IPS-18a (cell line): ENCODE measurements at regions not wholly inside any gene's neighbourhood (a gene's known extent, or its start where the extent isn't known, plus 50 kb on each side); places are given as distances from the start of the nearest gene placed in this dataset.

Experiments used
- H3K27ac ChIP-seq: one replicate; pipeline ENCODE4 v1.5.1; 2013; ENCODE audit warnings: low read length
- H3K27me3 ChIP-seq: one replicate; pipeline ENCODE4 v1.6.1; 2013; ENCODE audit warnings: mild to moderate bottlenecking, low read length; ENCODE audit not compliant: control insufficient read depth, insufficient read depth
- H3K36me3 ChIP-seq: one replicate; pipeline ENCODE4 v1.6.1; 2013; ENCODE audit warnings: low read depth, low read length; ENCODE audit not compliant: control insufficient read depth
- H3K4me1 ChIP-seq: one replicate; pipeline ENCODE4 v1.6.1; 2013; ENCODE audit warnings: low read depth, low read length; ENCODE audit not compliant: control insufficient read depth
- H3K4me3 ChIP-seq: one replicate; pipeline ENCODE4 v1.5.1; 2013; ENCODE audit warnings: low read length
- H3K9ac ChIP-seq: one replicate; pipeline ENCODE4 v1.6.1; 2013; ENCODE audit warnings: mild to moderate bottlenecking, low read length, moderate library complexity
- H3K9me3 ChIP-seq: one replicate; pipeline ENCODE4 v1.6.1; 2013; ENCODE audit warnings: low read depth, low read length; ENCODE audit not compliant: control insufficient read depth

DNA sequence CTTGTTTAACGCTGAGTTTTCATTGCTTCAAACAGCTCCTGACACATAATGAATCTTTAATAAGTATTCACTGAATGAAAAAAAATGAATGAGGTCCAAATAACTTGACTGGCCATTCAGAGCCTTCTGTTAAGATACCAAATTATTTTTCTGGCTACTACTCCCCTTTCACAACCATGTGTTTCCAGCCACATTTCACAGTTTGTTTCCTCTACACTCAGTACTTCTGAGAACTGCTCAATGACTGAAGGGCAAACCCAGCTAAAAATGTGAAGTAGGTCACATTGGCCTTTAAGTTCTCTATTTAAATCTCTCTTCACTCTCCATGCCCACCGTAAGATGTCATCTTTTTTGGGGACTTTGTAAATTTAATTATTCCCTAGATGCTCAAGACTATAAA lies 78.4 kb upstream of the KRR1 start:
- no peaks in the 10 kb centered on the region for H3K9me3 ChIP-seq
- H3K27ac ChIP-seq, result no peak overlapping the region
- no peaks in the 10 kb centered on the region for H3K36me3 ChIP-seq
- no peak overlapping the region for H3K9ac ChIP-seq
- no peaks in the 10 kb centered on the region for H3K4me1 ChIP-seq
- H3K4me3 ChIP-seq, result no peak overlapping the region
- H3K27me3 ChIP-seq, result no peaks in the 10 kb centered on the region

DNA sequence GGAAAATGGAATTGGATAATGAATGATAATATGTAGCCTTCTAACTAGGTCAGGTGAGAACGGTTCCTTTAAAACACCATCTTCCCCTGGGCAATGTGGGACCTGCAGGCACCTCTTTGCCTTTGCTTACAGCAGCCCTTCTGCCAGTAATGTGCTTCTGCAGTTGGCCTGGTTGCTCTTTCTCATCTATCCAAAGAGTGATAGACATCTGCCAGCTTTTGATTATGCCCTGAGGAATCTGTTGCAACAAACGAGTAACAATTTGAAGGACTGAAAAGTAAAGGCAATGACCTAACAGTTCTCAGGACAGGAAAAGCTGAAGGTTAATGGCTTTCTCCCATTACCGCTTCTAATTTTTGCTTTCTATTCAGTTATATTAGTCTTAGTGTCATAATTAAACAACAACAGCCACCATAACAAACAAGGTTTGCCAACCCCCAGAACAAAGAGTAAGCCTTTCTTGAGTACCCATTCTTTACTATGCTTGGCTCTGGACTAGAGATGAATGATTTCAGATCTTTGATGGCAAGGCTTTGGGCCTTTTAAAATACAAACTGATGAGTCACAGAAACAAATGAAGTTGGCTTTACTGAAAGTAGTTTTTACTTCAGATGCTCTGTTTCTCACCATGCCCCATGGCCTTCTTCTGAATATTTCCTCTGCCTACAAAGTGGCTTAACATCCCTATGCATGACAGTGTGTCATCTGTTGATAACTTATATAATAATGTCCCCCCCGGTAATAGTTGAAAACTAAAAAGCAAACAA lies 76.1 kb upstream of the KRR1 start:
- H3K36me3 ChIP-seq, result no peaks in the 10 kb centered on the region
- H3K4me1 ChIP-seq, result no peaks in the 10 kb centered on the region
- H3K27ac ChIP-seq, result no peak overlapping the region
- no peak overlapping the region for H3K9ac ChIP-seq
- H3K27me3 ChIP-seq, result no peaks in the 10 kb centered on the region
- H3K9me3 ChIP-seq, result no peaks in the 10 kb centered on the region
- no peak overlapping the region for H3K4me3 ChIP-seq

DNA sequence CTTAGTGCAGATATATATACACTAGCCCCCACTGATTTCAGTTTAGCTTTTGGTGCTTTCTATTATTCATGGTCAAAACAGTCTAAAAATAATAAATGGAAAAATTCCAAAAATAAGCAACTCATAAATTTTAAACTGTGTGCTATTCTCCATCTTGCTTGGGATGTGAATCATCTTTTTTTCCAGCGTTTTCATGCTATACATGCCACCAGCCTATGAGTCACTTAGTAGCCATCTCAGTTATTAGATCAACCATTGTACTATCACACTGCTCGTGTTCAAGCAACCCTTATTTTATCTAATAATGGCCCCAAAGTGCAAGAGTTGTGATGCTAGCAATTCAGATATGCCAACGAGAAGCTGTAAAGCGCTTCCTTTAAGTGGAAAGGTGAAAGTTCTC lies 73.9 kb upstream of the KRR1 start:
- Histone ChIP-seq H3K27ac (no peak overlapping the region), H3K4me3 (no peak overlapping the region), H3K36me3 (no peaks in the 10 kb centered on the region), H3K4me1 (no peaks in the 10 kb centered on the region), H3K9ac (no peak overlapping the region), H3K27me3 (no peaks in the 10 kb centered on the region), H3K9me3 (no peaks in the 10 kb centered on the region)

DNA sequence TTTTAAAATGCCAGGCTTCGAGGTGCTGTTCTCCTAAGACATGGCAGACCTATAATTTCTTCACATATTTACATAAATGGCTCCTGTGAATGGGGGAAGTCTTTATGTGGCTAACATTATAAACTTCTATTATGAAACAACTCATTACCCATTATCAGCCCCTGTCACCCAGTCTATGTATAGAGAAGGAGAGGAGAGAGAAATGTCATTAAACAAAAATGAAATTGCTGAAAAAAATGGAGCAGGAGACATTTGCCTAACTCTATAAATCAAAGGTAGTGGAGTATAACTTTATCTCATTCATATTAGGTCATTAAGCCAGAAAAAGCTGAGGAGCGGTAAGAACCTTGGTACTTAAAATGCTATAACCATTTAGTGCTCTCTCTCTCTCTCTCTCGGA lies 71.9 kb upstream of the KRR1 start:
- Histone ChIP-seq H3K36me3 (no peaks in the 10 kb centered on the region), H3K27me3 (no peaks in the 10 kb centered on the region), H3K4me3 (no peak overlapping the region), H3K9ac (no peak overlapping the region), H3K27ac (no peak overlapping the region), H3K9me3 (no peaks in the 10 kb centered on the region), H3K4me1 (no peaks in the 10 kb centered on the region)

DNA sequence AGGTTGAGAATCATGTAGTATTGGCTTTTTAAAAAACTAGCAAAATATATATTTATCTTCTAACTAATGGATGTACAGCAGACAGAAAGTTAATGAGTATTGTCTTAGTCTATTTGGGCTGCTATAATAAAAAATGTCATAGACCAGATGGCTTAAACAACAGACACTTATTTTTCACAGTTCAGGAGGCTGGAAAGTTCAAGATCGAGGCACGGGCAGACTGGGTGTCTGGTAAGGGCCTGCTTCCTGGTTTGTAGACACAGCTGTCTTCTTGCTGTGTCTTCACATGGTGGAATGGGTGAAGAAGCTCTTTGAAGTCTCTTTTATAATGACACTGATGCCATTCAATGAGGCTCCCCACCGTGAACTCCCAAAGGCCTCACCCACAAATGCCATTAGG lies 70.1 kb upstream of the KRR1 start:
- Histone ChIP-seq H3K9ac (no peak overlapping the region), H3K27ac (no peak overlapping the region), H3K4me3 (no peak overlapping the region), H3K4me1 (no peaks in the 10 kb centered on the region), H3K9me3 (no peaks in the 10 kb centered on the region), H3K27me3 (no peaks in the 10 kb centered on the region), H3K36me3 (no peaks in the 10 kb centered on the region)

DNA sequence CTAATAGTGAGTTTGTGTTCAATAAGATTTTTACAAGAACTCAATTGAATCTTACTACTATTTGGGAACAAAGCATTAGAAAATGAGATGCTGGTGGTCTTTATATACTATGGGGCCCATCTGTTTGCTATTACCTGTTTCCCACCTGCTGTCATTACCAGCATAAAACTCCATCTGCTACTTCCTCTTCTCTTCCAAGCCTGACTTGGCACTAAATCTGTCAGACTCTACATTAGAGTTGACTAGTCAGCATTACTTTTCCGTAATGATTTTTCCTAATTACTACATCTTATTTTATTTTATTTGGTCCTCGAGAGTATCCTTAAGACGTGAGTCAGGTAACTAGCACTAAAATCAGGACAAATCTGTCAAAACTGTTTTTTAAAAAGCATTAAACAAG lies 68.1 kb upstream of the KRR1 start:
- Histone ChIP-seq H3K4me3 (no peak overlapping the region), H3K9ac (no peak overlapping the region), H3K4me1 (no peaks in the 10 kb centered on the region), H3K27ac (no peak overlapping the region), H3K36me3 (no peaks in the 10 kb centered on the region), H3K9me3 (no peaks in the 10 kb centered on the region), H3K27me3 (no peaks in the 10 kb centered on the region)

DNA sequence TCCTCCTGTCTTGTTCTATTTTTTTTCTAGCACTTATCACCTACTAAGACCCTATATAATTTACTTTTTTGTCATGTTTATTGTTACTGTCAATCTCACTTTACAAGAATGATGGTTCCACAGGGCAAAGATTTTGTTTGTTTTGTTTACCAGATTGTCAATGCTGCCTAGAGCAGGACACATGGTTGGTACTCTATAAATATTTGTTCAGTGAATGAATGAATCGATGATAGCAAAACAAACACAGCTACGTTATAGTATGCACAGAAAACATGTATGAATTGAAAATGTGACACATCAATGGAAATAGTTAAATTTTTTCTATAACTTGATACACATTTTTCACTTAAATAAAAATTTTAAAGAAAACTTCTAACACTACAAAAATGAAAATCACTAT lies 67.1 kb upstream of the KRR1 start:
- no peaks in the 10 kb centered on the region for H3K4me1 ChIP-seq
- no peaks in the 10 kb centered on the region for H3K36me3 ChIP-seq

DNA sequence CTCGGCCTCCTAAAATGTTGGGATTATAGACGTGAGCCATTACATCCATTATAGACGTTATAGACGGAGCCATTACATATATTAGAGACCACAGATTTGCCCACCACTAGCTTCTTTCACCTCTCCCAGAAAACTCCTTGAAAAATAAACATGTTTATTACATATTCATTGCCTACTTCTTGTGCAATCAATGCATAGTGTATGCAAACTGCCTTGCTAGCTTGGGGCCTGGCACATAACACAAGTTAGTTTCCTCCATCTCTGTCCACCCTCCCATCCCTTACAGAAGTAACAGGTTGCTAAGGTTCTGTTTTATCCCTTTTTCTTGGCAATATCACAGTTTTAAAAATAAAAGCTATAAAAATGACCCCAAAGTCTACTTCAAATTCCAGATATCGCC lies 66.4 kb upstream of the KRR1 start:
- no peaks in the 10 kb centered on the region for H3K4me1 ChIP-seq
- H3K27me3 ChIP-seq, result no peaks in the 10 kb centered on the region
- no peaks in the 10 kb centered on the region for H3K36me3 ChIP-seq
- no peak overlapping the region for H3K4me3 ChIP-seq
- H3K9ac ChIP-seq, result no peak overlapping the region
- no peaks in the 10 kb centered on the region for H3K9me3 ChIP-seq
- H3K27ac ChIP-seq, result no peak overlapping the region

More for the DNA sequence above, 67.1 kb upstream of the KRR1 start:
- H3K27me3 ChIP-seq, result no peaks in the 10 kb centered on the region
- H3K4me3 ChIP-seq, result no peak overlapping the region
- H3K9ac ChIP-seq, result no peak overlapping the region
- H3K27ac ChIP-seq, result no peak overlapping the region
- no peaks in the 10 kb centered on the region for H3K9me3 ChIP-seq

DNA sequence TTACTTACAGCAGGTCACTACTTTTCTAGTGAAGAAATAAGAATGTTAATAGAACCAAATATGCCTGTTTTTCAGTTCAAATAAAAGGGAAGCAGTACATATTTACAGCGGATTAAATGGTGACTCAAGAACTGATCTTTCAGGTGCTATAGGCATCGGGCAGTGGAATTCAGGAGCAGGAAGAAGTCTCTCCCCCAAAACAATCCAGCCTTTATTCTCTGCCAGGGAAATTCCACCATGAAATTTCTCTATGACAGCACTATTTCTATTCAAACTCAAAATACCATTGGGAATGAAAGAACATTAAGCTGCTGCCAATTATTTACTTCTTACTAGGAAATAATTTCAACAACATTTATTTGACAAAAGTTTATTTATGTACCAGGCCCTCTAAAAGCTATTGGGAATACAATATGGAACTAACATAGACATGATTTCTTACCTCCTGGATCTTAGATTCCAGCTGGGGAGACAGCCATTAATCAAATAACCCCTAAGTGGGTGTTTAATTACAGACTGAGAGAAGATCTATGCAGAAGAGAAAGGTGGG lies 60.3 kb upstream of the KRR1 start:
- Histone ChIP-seq H3K4me1 (no peaks in the 10 kb centered on the region), H3K9me3 (no peaks in the 10 kb centered on the region), H3K27me3 (no peaks in the 10 kb centered on the region), H3K4me3 (no peak overlapping the region), H3K27ac (no peak overlapping the region), H3K36me3 (no peaks in the 10 kb centered on the region), H3K9ac (no peak overlapping the region)

DNA sequence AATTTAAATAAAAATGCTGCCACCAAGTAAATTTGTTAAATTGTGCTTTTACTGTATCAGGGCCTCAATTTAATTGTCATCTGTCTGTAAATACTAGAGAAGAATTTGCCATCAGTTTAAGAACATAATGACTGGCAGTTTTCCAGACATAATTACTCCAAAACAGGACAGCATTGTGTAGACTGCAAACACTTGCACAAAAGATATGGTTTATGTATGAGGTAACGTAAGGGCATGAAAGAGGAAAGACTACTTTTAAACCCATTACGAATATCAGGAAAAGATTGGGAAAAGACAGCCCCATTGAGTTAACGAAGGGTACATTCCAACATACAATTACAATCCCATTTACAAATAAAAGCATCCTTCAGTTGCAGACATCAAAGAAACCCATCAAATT lies 59.8 kb upstream of the KRR1 start:
- H3K4me1 ChIP-seq, result no peaks in the 10 kb centered on the region
- no peak overlapping the region for H3K4me3 ChIP-seq
- H3K36me3 ChIP-seq, result no peaks in the 10 kb centered on the region
- no peak overlapping the region for H3K27ac ChIP-seq
- no peaks in the 10 kb centered on the region for H3K9me3 ChIP-seq
- H3K9ac ChIP-seq, result no peak overlapping the region
- no peaks in the 10 kb centered on the region for H3K27me3 ChIP-seq

DNA sequence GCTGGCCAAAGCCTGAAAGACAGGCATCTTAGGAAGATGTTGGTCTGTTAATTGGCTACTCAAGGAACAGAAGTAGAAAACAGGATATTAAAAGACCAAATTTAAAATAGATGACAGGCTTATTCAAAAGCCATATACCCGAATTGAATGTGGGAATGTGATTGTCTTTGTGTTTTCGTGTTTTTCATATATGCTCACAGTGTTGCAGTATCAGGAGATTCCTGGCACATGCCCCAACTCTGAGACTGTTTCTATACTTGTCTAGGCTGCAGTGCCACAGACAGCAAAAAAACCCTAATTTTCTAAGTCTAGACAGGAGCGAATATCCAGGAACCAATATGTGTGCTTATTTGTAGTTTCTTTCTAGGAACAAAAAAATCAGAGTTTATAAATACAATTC lies 57.4 kb upstream of the KRR1 start:
- no peak overlapping the region for H3K9ac ChIP-seq
- H3K4me1 ChIP-seq, result no peaks in the 10 kb centered on the region
- H3K4me3 ChIP-seq, result no peak overlapping the region
- H3K36me3 ChIP-seq, result no peaks in the 10 kb centered on the region
- H3K27me3 ChIP-seq, result no peaks in the 10 kb centered on the region
- H3K27ac ChIP-seq, result no peak overlapping the region
- H3K9me3 ChIP-seq, result peaks cover 6% of the 10 kb centered on the region

DNA sequence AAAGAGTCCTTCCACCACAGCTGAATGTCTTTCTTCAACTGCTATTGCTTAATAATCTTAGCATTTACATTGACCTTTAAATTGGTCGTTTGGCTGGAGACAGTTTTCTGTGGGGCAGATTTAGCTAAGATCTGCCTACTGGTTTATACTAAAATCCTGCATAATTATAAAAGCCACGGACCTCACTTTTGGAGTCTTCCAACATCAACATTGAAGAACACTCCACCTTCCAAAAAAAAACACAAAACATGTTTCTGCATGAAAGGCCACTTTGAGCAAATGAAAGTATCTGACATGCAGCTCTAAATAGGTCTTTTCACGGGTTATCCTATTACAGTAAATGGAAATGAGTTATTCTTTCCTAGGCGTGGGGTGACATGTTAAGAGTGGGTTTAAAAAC lies 57.0 kb upstream of the KRR1 start:
- no peak overlapping the region for H3K4me3 ChIP-seq
- H3K27ac ChIP-seq, result no peak overlapping the region
- H3K9ac ChIP-seq, result no peak overlapping the region

More for the DNA sequence above, 57.0 kb upstream of the KRR1 start:
- Histone ChIP-seq H3K36me3 (no peaks in the 10 kb centered on the region), H3K27me3 (no peaks in the 10 kb centered on the region), H3K4me1 (no peaks in the 10 kb centered on the region), H3K9me3 (peaks cover 6% of the 10 kb centered on the region)
